ENCODE measurements at regions not wholly inside any gene's neighbourhood (a gene's known extent, or its start where the extent isn't known, plus 50 kb on each side); places are given as distances from the start of the nearest gene placed in this dataset.

DNA sequence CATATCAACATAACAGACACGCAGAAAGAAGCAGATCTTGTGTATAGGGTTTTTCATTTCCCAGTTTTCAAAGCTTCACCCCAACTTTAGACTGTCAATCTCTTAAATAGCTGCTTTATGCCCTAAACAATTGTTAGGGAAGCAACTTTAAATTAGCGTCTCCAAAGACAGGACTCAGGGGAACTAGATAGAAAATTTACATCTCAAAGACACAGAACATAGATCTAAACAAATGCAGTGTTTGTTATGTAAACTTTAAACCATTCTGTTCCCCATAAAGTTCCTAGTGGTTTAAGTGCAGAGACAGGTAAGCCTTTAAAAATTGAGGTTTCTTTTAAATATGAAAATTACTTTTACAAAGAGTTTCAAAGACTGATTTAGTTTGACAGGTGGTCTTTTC lies 379.2 kb upstream of the GHITM start:
- TF ChIP-seq SIN3A (conservative IDR thresholded peaks at IDR 0.05 in 1 of 2, IDR thresholded peaks at IDR 0.05 in 1 of 2; ENCODE audit: low read depth in 1 of 2, low read length in 2 of 2) (no peak), POLR2A (IDR thresholded peaks at IDR 0.05; ENCODE audit: control extremely low read depth in 1 of 2, low read depth in 2 of 2, low read length in 2 of 2) (no peak), EZH2 (IDR thresholded peaks at IDR 0.05; ENCODE audit: low read depth, low read length, severe bottlenecking) (no peak), JUN (IDR thresholded peaks at IDR 0.05; ENCODE audit: low read depth, low read length) (no peak), CEBPB (IDR thresholded peaks at IDR 0.05; ENCODE audit: low read depth, low read length) (no peak), CBX5 (IDR thresholded peaks at IDR 0.05; ENCODE audit: low read depth, low read length) (no peak), CBX8 (IDR thresholded peaks at IDR 0.05; ENCODE audit: borderline replicate concordance, low read depth, low read length) (no peak), SP1 (IDR thresholded peaks at IDR 0.05; ENCODE audit: low read depth, low read length) (0 out of 2 replicates have a peak, but pooled peaks have one; percentile 43)
- TF ChIP-seq, protein P1, sequence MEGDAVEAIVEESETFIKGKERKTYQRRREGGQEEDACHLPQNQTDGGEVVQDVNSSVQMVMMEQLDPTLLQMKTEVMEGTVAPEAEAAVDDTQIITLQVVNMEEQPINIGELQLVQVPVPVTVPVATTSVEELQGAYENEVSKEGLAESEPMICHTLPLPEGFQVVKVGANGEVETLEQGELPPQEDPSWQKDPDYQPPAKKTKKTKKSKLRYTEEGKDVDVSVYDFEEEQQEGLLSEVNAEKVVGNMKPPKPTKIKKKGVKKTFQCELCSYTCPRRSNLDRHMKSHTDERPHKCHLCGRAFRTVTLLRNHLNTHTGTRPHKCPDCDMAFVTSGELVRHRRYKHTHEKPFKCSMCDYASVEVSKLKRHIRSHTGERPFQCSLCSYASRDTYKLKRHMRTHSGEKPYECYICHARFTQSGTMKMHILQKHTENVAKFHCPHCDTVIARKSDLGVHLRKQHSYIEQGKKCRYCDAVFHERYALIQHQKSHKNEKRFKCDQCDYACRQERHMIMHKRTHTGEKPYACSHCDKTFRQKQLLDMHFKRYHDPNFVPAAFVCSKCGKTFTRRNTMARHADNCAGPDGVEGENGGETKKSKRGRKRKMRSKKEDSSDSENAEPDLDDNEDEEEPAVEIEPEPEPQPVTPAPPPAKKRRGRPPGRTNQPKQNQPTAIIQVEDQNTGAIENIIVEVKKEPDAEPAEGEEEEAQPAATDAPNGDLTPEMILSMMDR (IDR thresholded peaks at IDR 0.05; ENCODE audit: control extremely low read depth in 1 of 3, insufficient read depth in 1 of 3, low read depth in 1 of 3, low read length in 3 of 3), result no peak
- TF ChIP-seq, protein P2, sequence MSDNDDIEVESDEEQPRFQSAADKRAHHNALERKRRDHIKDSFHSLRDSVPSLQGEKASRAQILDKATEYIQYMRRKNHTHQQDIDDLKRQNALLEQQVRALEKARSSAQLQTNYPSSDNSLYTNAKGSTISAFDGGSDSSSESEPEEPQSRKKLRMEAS (IDR thresholded peaks at IDR 0.05), result no peak
- TF ChIP-seq, protein P3, sequence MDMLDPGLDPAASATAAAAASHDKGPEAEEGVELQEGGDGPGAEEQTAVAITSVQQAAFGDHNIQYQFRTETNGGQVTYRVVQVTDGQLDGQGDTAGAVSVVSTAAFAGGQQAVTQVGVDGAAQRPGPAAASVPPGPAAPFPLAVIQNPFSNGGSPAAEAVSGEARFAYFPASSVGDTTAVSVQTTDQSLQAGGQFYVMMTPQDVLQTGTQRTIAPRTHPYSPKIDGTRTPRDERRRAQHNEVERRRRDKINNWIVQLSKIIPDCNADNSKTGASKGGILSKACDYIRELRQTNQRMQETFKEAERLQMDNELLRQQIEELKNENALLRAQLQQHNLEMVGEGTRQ (IDR thresholded peaks at IDR 0.05; ENCODE audit: low read length), result no peak
